GM23338 (cell line): ENCODE measurements at regions not wholly inside any gene's neighbourhood (a gene's known extent, or its start where the extent isn't known, plus 50 kb on each side); places are given as distances from the start of the nearest gene placed in this dataset.

Experiments used
- CREB1 ChIP-seq: fragments of 250-450 bp; sonication (Bioruptor Pico); IDR thresholded peaks from 2 replicates; pipeline ENCODE4 v1.5.0; 2020; ENCODE audit warnings: low read depth, mild to moderate bottlenecking, moderate library complexity
- CTCF ChIP-seq, 2 experiments: fragments of 200-600 bp in 1 of 2; sonication (generic) in 1 of 2; conservative IDR thresholded peaks; 2 replicates each; pipeline versions ENCODE4 v1.5.1 to v1.6.1; 2016 to 2017; ENCODE audit warnings: antibody characterized with exemption in 2 of 2, low read depth in 2 of 2, mild to moderate bottlenecking in 2 of 2, moderate library complexity in 1 of 2
- ETS1 ChIP-seq: IDR thresholded peaks from 2 replicates; pipeline ENCODE4 v1.6.1; 2016; ENCODE audit warnings: antibody characterized with exemption
- EZH2 ChIP-seq: fragments of 200-600 bp; sonication (generic); IDR thresholded peaks from one replicate; pipeline ENCODE4 v1.8.0; 2017; ENCODE audit warnings: antibody characterized with exemption, mild to moderate bottlenecking, low read depth; ENCODE audit not compliant: unreplicated experiment
- POLR2AphosphoS5 ChIP-seq: IDR thresholded peaks from 2 replicates; pipeline ENCODE4 v1.6.1; 2016; ENCODE audit warnings: antibody characterized with exemption, low read depth
- REST ChIP-seq: IDR thresholded peaks from one replicate; pipeline ENCODE4 v1.6.1; 2018; ENCODE audit warnings: antibody characterized with exemption; ENCODE audit not compliant: unreplicated experiment
- ZNF462 ChIP-seq: fragments of 250-450 bp; sonication (Bioruptor Pico); IDR thresholded peaks from 2 replicates; pipeline ENCODE4 v1.5.0; 2020; ENCODE audit warnings: mild to moderate bottlenecking, moderate library complexity

GRCh38 chr2:16251511-16252225, 311.3 kb downstream of the MYCN start (continued):
- no peak for TF ChIP-seq ZNF462
- no peak for TF ChIP-seq REST
- no peak for TF ChIP-seq POLR2AphosphoS5
- TF ChIP-seq EZH2 = no peak
- TF ChIP-seq CREB1 = no peak
- TF ChIP-seq ETS1 = no peak
- no peak for TF ChIP-seq CTCF (conservative IDR thresholded peaks at IDR 0.05; ENCODE audit: low read depth in 2 of 2)
